Stimulated activated CD8-positive, alpha-beta memory T cell treated with anti-CD3 and anti-CD28 coated beads, Interleukin-2, amount 100 ng/mL, for 48 hours (primary cell): ENCODE measurements at regions not wholly inside any gene's neighbourhood (a gene's known extent, or its start where the extent isn't known, plus 50 kb on each side); places are given as distances from the start of the nearest gene placed in this dataset.

ENCODE experiments used
- DNase-seq, 2 donors: peaks; one replicate each; pipeline ENCODE4 v3.0.0-alpha.2; 2020; ENCODE audit warnings: low read depth in 2 of 2

DNA sequence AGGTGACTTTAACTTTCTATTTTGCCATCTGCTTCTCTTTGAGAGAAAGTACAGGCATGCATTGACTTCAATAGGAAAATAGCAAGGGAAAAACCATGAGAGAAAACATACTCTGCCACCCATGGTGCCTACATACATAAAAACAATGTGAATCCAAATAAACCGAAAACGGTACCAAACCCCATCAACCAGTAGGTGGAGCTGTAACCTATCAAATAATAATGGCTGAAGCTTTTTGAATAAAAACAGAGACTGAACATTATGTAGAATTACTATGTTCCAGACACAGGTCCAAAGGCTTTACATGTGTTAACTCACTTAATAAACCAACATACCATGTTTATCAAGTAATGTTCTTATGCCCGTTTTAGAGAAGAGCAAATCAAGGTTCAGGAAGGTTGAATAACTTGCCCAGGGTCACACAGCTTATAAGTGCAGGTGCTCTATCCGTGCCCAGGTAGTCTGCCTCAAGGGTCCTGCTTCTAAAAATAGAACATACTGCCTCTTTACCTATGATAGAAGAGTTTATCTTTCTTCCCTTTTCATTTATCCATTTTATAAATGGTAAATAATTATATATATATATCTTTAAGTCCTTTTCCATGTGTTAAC lies 293.9 kb upstream of the SYT4 start:
- DNase-seq, result no peak

DNA sequence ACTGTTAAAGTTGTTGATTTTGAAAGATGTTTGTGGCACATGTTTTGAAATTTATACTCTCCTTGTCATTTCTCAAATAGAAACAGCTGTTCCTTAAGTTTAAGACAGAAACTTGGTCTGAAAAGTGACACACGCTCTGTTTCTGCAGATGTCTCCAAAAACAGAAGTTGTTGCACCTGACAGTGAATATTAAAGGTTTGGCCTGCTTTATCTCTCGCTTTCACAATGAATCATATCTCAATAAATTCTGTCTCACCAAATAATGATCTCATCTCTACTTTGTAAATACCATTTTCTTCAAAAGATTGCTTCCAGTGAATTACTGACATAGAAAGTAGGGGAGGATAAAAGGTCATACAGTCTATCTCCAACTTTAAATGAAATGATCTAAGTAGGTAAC lies 294.9 kb upstream of the SYT4 start:
- DNase-seq, result no peak

DNA sequence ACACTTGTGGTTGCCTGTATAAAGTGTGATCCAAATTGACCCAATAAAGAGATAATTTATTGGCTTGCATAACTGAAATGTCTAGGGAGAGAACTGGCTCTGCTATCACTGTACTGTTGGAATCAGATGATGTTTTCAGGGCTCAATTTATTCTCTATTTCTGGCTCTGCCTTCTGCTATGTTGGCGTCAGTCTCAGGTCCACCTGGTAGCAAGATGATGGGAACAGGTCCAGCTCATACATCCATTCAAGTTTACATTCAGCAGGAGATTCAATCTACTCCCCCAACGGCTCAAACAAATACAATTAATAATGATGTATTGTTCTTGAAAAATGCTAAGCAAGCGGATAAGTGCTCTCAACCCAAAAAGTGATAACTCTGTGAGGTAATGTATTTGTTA lies 297.7 kb upstream of the SYT4 start:
- no peak for DNase-seq

DNA sequence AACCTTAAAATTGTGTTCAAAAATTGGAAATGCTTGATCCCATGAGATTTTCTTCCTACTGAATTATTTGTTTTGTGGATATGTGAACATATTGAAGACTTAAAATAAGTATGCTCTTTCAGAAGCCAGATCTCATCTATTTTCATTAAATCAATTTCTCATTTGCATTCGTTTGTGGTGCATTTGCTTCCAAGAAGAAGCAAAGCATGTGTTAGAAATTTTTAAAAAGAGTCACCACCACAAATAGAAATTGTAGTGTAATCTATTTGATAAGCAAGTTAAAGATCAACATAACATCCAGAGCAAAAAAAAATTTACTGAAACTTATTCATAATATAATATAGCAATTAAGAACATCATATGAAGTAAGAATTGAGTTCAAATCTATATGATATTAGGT lies 300.9 kb upstream of the SYT4 start:
- DNase-seq, result no peak

DNA sequence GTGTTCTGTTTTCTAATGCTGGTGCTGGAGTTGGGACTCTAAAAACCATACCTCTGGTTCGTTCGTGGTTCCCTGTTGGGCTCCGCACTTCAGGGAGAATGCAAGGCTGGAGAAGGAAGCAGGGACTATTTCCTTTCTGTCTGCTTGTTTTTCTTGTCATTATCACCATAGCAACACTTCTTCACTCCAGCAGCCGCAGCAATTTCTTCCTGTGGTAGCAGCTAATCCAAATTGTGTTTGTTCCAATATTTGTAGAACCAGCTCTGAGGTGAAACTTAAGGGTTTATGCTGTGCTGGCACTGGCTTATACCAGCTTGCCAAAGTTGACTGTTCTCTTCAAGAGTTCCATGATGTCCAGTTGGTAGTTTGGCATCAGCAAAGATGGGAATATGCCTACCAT lies 301.4 kb upstream of the SYT4 start:
- no peak for DNase-seq

DNA sequence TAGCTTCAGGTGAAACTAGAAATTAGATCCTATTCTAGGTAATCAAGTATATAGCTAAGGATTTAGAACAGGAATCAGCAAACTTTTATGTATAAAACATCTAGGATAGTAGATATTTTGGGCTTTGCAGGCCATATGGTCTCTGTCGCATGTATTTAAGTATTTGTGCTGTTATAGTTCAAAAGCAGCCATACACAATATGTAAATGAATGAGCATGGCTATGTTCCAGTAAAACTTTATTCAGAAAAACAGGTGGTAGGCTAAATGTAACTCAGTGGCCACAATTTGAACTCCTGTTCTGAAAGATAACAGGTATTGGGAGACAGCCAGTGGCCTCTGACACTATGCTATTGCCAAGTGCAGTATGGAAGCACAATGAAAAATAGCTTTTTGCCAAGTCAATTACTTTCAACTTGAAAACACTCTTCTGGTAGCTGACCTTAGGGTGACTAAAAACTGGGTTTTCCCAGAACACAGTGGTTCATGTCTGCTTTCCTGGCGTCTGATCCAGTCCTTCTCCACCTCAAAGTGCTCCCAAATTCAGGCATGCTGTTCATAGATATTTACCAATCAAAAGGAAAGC lies 304.7 kb upstream of the SYT4 start:
- DNase-seq, result no peak

DNA sequence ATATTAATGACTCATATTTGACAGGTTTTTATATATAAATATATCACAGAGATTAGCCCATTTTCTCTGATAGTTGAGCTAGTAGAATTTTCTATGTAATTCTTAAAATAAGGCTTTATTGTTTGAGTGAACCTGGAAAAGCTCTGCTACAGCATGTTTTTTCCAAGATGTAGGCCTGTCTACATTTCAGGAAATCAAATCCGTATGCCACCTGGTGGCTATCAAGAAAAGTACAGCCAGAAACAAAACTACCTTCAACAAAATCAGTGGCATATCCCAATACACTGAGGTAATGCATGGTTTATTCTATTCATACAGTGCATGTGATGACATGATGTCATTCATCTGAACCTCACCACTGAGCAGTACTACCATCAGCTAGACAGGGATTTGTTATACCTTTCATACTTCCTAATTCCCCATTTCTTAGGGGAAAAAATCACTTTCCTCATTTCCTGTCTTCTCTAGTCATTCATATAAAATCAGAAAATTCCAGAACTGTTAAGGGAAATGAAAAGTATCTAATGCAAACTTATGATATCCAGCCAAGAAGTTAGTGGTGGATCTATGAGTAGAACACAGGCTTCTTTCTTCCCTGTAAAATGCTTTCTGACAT lies 310.4 kb upstream of the SYT4 start:
- DNase-seq, result no peak

DNA sequence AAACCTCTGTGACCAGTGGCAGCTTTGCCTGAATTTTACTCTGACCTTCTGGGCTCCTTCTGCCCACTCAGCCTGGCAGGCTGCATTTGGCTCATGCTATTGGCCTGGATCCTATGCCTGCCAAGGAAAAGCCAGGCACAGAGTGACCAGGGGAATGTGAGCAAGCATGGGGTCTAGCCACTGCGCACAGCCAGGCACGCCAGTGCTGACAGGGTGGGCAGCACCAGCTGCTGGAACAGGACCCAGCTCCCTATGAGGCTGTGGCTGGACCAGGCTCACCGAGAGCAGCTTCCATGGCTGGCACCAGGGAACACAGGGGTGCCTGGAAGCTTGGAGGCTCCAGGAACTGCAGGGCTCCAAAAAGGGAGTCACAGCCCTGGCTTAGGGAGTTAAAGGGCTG lies 311.5 kb upstream of the SYT4 start:
- no peak for DNase-seq

DNA sequence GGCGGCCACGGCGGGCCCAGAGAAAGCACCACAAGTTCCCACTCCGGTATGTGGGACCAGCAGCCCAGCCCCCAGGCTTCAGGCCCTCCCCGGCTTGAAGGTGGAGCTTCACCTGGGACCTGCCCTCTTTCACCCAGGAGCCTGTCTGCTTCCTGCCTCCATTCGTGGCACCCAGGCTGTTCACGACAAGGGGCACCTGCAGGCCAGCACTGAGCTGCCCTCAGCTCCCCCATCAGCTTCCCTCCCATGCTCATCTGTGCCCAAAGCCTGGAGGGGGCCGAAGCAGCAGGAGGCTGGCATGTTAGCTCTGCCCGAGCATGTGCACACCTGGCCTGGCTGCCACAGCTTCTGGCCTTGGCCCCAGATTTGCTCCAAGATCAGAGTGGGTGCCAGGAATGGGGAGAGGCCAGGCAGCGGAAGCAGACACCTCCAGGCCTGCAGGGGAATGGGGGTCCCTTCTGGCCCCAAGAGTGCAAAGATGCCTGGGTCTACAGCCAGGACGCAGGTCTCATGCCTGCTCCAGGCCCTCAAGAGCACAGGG lies 312.4 kb upstream of the SYT4 start:
- no peak for DNase-seq

DNA sequence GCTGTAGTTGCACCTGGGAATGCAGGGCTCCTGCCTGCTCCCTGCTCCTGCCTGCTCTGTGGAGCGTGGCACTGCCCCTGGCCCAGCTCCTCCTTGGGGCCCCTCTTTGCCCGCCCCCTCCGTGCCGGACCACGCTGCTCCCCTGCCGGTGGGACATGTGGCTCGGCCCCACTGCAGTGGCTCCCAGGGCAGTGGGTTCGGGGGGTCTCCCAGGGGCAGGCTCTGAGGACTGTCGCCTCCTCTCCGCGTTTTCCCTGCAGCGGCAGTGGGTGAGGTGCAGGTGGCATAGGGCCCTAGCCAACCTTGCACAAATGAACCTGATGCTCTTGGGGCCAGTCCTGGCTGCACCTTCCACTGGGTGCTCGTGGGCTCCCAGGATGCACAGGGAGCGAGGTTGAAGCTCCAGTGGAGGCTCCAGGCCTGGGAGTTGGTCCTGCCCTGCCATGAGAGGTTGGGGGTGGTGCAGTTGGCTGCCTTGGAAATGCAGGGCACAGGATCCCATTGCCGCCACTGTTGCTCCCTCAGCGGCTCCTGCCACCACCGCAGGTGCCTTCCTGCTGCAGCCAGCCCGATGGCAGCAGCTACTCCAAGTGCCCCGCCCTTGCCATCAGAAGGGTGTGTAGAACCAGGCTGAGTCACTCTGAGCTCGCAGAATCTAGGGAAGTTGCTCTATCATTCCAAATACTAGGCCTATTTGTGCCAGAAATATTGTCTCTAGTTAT lies 313.1 kb upstream of the SYT4 start:
- no peak for DNase-seq

DNA sequence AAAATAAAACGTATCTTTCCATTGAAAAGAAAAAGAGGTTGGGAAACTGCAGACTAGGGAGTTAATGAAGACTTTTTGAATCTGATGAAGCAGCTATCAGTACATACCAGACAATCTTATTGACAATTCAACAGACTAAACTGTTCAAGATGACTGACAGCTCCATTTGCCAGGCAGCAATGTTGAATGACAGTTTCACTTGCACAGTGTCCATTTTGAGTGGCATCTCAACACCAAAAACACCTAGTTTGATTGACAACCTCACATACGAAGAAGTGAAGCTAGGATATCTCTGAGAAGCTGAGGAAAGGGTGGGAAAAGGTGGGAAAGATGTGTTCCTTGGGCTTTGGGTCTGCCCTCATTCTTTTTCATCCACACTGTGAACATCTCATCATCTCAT lies 315.0 kb upstream of the SYT4 start:
- DNase-seq, result no peak

DNA sequence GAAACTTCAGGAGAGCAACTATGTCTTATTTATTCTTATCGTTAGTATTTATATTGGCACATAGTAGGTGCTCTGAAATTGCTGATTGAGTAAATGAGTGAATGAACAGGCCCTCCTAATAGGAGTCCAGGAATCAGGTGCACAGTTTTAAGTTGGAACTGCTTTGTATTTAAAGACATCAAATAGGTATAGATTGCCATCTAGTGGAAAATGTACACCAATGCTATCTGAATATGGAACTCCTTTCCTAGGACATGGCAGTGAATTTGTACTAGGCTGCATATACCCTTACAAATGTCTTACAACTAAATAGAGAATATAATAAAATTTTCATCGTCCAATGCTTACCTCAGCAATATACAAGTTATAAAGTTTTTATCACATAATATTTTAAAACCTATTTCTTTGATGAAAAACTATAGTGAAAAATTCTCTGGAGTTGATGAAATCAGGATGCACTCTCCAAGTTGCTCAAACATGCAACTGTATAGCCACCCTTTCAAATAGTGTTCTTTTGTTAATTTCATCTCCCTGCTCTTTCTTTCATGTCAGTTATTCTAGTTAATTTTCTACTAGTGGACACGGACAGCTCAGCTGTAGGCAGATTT lies 318.9 kb upstream of the SYT4 start:
- no peak for DNase-seq

DNA sequence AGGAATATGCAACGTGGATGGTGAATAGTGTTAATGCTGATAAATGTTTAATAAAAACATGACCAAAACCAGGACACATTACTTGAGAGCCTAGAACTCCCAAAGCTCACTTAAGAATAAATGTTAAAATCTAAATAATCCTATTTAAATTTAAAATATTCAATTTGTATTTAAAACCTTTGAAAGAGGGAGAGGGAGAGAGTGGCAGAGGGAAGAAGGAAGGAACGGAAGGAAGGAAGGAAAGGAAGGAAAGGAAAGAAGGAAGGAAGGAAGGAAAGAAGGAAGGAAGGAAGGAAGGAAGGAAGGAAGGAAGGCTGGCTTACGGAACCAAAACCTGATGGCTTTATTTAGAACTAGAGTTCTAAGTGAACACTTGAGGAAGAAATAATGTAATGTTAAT lies 324.1 kb upstream of the SYT4 start:
- no peak for DNase-seq

DNA sequence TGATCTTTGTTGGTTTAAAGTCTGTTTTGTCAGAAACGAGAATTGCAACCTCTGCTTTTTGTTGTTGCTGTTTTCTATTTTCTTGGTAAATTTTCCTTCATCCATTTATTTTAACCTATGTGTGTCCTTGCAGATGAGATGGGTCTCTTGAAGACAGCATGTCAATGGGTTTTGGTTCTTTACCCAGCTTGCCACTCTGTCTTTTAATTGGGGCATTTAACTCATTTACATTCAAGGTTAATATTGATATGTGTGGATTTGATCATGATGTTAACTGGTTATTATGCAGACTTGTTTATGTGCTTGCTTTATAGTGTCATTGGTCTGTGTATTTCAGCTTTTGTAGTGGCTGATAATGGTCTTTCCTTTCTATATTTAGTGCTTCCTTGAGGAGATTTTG lies 327.9 kb upstream of the SYT4 start:
- no peak for DNase-seq

DNA sequence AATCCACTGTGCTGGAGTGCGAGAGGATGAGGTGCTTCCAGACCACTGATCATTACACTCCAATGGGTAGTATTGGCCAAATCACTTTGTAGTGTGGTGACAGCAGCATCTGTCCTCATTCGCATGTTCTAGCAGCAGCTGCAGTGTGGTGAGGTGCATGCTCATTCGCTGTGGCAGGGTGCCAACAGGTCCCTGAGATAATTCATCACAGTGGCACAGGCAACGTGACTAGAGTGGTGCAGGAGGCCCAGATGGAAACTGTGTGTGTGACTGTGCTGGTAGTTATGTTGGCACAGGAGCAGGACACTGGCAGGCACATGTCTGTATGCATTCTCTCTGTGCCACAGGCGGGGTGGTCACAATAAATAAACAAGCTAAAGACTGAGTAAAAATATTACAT lies 329.5 kb upstream of the SYT4 start:
- DNase-seq, result no peak

DNA sequence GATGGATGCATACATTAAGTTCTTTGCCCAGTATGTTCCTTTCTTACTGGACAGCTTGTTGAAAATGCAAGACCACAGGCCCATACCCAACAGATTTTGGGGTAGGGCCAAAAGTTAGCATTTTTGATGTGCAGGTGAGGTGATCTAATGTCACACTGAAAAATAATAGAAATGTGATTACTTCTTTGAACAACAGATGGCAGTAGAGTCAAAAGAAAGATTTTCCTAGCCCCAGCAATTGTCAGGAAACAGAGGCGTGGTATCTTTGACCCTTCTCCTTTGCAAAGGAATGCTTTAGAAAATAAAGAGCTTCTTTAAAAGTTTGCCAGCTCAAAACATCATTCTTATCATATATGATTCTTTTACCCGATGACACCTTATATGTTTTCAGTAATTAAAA lies 343.6 kb upstream of the SYT4 start:
- no peak for DNase-seq

DNA sequence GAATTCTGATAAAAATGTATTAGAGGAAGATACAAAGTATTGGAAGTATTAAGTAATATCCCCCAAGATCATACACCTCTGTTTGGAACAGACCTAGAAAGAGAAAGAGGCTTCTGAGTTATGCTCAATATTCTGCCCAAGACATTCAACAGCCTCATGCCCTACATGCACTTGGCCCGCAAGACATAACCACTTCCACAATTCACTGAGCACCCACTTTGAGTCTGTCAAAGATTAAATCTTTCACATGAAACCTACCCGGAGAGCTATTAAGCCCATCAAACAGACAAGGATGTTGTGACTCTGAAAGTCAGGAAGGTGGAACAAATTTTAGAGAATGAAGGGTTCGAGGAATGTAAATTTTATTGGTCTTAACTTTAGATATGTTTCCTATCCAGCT lies 344.7 kb upstream of the SYT4 start:
- no peak for DNase-seq

DNA sequence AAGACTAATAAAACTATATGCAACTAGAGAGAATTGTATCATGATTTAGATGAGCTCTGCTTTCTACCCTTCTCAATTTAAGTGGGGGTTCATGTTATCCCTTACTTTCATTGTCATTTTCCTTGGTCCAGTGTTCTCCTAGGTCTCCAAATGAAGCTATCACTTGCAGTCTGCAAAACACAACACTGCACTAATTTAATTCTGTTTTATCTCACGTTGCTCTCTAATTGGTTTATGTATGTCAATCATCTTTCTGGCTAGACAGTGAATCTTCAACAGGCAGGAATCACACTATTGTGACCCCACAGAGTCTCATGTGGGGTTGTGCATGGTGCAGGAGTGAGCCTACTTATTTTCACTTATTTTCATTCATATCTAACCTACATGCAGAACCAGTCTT lies 348.3 kb upstream of the SYT4 start:
- DNase-seq, result no peak

DNA sequence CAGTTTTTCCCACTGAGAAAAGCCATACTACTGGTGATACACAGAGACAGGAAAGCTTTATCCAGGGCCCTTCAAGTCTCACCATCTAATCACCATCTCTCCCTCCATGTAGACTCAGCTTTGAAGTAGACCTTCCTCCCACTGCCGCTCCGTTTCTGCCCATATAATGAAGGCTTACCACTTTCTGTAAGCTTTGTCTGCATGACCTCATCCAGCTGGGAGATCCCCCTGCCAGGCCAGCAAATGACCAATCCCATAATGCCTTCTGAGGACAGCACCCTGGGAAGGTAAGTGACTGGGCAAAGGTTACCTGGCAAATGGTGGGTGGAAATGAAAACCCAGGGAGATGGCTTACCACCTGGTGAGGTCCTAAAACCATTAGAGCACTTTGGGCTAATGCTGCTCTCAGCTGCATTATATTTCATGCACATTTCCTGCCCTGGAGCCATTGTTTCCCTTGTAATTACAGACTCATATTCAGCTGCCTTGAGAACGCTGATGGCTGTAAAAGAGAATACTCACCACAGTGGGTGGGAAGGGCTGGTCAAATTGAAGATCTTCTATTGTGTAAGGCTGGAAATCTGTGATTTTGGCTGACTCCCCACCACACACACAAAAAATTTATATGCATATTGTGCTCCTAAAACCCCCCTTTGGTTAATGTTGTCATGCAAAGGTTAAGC lies 350.7 kb upstream of the SYT4 start:
- DNase-seq, result no peak

DNA sequence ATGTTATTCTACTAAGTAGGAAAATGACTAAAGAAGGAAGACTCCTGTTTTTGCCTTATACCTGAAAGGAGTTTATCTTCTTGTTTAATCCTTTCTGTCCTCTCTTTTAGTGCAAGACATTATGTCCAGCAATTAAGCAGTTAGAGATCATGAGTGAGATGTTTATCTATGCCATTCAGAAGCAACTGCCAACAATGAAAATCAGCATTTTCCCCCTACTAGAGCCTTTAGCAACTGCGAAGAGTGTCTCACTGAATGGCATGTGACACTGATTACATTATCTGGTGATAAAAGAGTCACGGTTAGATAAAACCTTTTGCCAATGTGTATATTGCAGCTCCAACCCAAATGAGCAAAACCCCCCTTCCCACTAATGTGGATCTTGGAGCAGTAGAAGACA lies 357.7 kb upstream of the SYT4 start:
- DNase-seq, result no peak

DNA sequence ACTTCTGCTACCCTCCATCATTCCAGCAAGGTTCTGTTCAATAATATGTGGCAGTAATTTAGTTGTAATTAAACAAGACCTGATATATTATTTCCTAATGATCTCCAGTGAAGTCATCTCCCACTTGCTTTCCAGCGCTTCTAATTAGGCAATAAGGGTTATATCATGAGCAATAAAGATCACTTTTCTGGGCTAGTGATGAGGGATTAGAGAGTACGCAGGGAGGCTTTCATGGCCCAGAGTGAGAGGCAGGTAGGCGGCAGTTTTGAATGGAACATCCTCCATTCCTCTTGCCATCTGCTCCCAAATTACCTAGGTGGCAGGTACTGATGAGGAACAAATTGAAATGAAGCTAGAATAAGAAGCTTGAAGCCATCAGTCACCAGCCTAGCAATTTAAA lies 358.1 kb upstream of the SYT4 start:
- DNase-seq, result no peak
